Right lobe of liver (tissue), 4 donors: ENCODE measurements at regions not wholly inside any gene's neighbourhood (a gene's known extent, or its start where the extent isn't known, plus 50 kb on each side); places are given as distances from the start of the nearest gene placed in this dataset.

Experiments
- CTCF ChIP-seq, 4 donors: fragments of 200-600 bp in 3 of 4; fragments of 450-650 bp in 1 of 4; IDR thresholded peaks; one replicate each; pipeline versions ENCODE4 v1.5.1 to v1.8.0; 2016 to 2022; ENCODE audit warnings: antibody characterized with exemption in 4 of 4, mild to moderate bottlenecking in 2 of 4
- POLR2A ChIP-seq: fragments of 450-650 bp; IDR thresholded peaks from one replicate; pipeline ENCODE4 v1.6.1; 2017; ENCODE audit warnings: antibody characterized with exemption, mild to moderate bottlenecking
- donor health status: DM: no; HTN: no; CAD: no.
- donor health status: DM: no; HTN: no; CAD: no.
- donor health status: DM: no; HTN: yes; CAD: no.

GRCh38 chr2:241945311-241945710 is 75.8 kb downstream of the RTP5 start:
- no peak for TF ChIP-seq POLR2A
- no peak for TF ChIP-seq CTCF (IDR thresholded peaks at IDR 0.05)
